H1 (cell line): ENCODE measurements at regions not wholly inside any gene's neighbourhood (a gene's known extent, or its start where the extent isn't known, plus 50 kb on each side); places are given as distances from the start of the nearest gene placed in this dataset.

ENCODE experiments used
- CTCF ChIA-PET: fragments of 300-600 bp; sonication (Branson Sonifier 250); formaldehyde crosslinking; loops from one replicate; lab custom pipeline; 2021; ENCODE audit not compliant: partially characterized antibody; lab: Charles Lee
- POLR2A ChIA-PET: fragments of 300-600 bp; sonication (Branson Sonifier 250); formaldehyde crosslinking; loops from one replicate; lab custom pipeline; 2021; ENCODE audit warnings: inconsistent platforms; ENCODE audit not compliant: partially characterized antibody; lab: Charles Lee
- DNase-seq, 2 experiments: peaks; one replicate each; pipeline versions ENCODE4 v3.0.0 to v3.0.0-alpha.2; 2010 to 2022; ENCODE audit warnings: low spot score in 2 of 2, low read depth in 1 of 2, mixed read lengths in 1 of 2
- FAIRE-seq: peaks from 2 replicates; lab custom pipeline; 2011; peaks lifted over from hg19 to GRCh38; lab: Jason Lieb, UNC
- H2AFZ ChIP-seq: 2 replicates; pipeline ENCODE4 v1.8.1; 2012; ENCODE audit warnings: low read length, inconsistent platforms
- H2AK5ac ChIP-seq: 2 replicates; pipeline ENCODE4 v1.6.1; 2013; ENCODE audit warnings: low read depth, low read length
- H2BK120ac ChIP-seq: replicated peaks from 2 replicates; pipeline ENCODE3; 2013; ENCODE audit warnings: low read depth, low read length, inconsistent platforms
- H2BK12ac ChIP-seq: 2 replicates; pipeline ENCODE4 v1.6.1; 2013; ENCODE audit warnings: low read depth, low read length
- H2BK15ac ChIP-seq: 2 replicates; pipeline ENCODE4 v1.6.1; 2013; ENCODE audit warnings: low read length
- H2BK20ac ChIP-seq: 2 replicates; pipeline ENCODE4 v1.6.1; 2013; ENCODE audit warnings: low read length
- H2BK5ac ChIP-seq: 2 replicates; pipeline ENCODE4 v1.6.1; 2013; ENCODE audit warnings: low read depth, low read length
- H3K14ac ChIP-seq: 2 replicates; pipeline ENCODE4 v1.6.1; 2013; ENCODE audit warnings: inconsistent platforms; ENCODE audit not compliant: insufficient read length
- H3K18ac ChIP-seq: 2 replicates; pipeline ENCODE4 v1.6.1; 2013; ENCODE audit warnings: low read length; ENCODE audit errors: extremely low read depth
- H3K23ac ChIP-seq: 2 replicates; pipeline ENCODE4 v1.6.1; 2013; ENCODE audit warnings: inconsistent platforms; ENCODE audit not compliant: insufficient read length
- H3K23me2 ChIP-seq: 2 replicates; pipeline ENCODE4 v1.6.1; 2013; ENCODE audit warnings: low read depth, low read length
- H3K27ac ChIP-seq: 2 replicates; pipeline ENCODE4 v1.6.1; 2011; ENCODE audit warnings: low read depth, low read length, inconsistent platforms
- H3K27me3 ChIP-seq, 4 experiments: replicated peaks in 1 of 4; 1 replicate in 1 of 4; 2 replicates in 3 of 4; pipeline versions ENCODE4 v1.6.1 to v1.8.1; 2011 to 2013; ENCODE audit warnings: low read length in 3 of 4, mild to moderate bottlenecking in 3 of 4, inconsistent platforms in 2 of 4, mixed read lengths in 2 of 4, moderate library complexity in 1 of 4; ENCODE audit not compliant: control insufficient read depth in 3 of 4, insufficient read depth in 3 of 4; ENCODE audit errors: extremely low read depth in 1 of 4
- H3K36me3 ChIP-seq, 4 experiments: 2 replicates each; pipeline versions ENCODE4 v1.6.1 to v1.8.1; 2011 to 2013; ENCODE audit warnings: mild to moderate bottlenecking in 4 of 4, low read length in 3 of 4, moderate library complexity in 2 of 4, control low read depth in 1 of 4, inconsistent platforms in 1 of 4; ENCODE audit not compliant: insufficient read depth in 4 of 4, control insufficient read depth in 2 of 4
- H3K4ac ChIP-seq: replicated peaks from 2 replicates; pipeline ENCODE3; 2013; ENCODE audit warnings: low read length, low read depth, mixed read lengths, inconsistent platforms; ENCODE audit not compliant: insufficient read length
- H3K4me1 ChIP-seq, 4 experiments: replicated peaks in 1 of 4; 1 replicate in 1 of 4; 2 replicates in 3 of 4; pipeline versions ENCODE4 v1.6.1 to v1.8.1; 2011 to 2013; ENCODE audit warnings: low read length in 3 of 4, inconsistent platforms in 2 of 4, mixed read lengths in 1 of 4; ENCODE audit not compliant: insufficient read depth in 4 of 4, control insufficient read depth in 3 of 4
- H3K4me2 ChIP-seq, 2 experiments: 2 replicates each; pipeline versions ENCODE4 v1.6.1 to v1.8.1; 2011 to 2013; ENCODE audit warnings: low read depth in 2 of 2, low read length in 2 of 2, control low read depth in 1 of 2, inconsistent platforms in 1 of 2, mild to moderate bottlenecking in 1 of 2; ENCODE audit not compliant: insufficient read depth in 1 of 2
- H3K4me3 ChIP-seq, 4 experiments: fragments of 200-600, 300-600 bp in 1 of 4; sonication (generic), shearing (Covaris generic), sonication (Bioruptor Twin) in 1 of 4; 2 replicates each; pipeline versions ENCODE4 v1.5.1 to v1.8.1; 2011 to 2016; ENCODE audit warnings: low read length in 4 of 4, low read depth in 3 of 4, control low read depth in 2 of 4, inconsistent platforms in 2 of 4, mild to moderate bottlenecking in 2 of 4, mixed read lengths in 1 of 4, moderate library complexity in 1 of 4; ENCODE audit not compliant: insufficient read depth in 2 of 4; ENCODE audit errors: extremely low read depth in 1 of 4
- H3K56ac ChIP-seq: replicated peaks from 2 replicates; pipeline ENCODE3; 2013; ENCODE audit warnings: low read depth, mild to moderate bottlenecking, mixed read lengths, low read length, inconsistent platforms; ENCODE audit not compliant: insufficient read length
- H3K79me1 ChIP-seq: 2 replicates; pipeline ENCODE4 v1.6.1; 2013; ENCODE audit warnings: low read depth, low read length, control low read depth
- H3K79me2 ChIP-seq, 2 experiments: 2 replicates each; pipeline versions ENCODE4 v1.6.1 to v1.8.1; 2012 to 2013; ENCODE audit warnings: low read length in 2 of 2, mild to moderate bottlenecking in 2 of 2, inconsistent platforms in 1 of 2; ENCODE audit not compliant: insufficient read depth in 2 of 2, control insufficient read depth in 1 of 2
- H3K9ac ChIP-seq, 4 experiments: replicated peaks in 1 of 4; 1 replicate in 1 of 4; 2 replicates in 3 of 4; pipeline versions ENCODE4 v1.6.1 to v1.8.1; 2011 to 2013; ENCODE audit warnings: low read depth in 3 of 4, low read length in 3 of 4, control low read depth in 2 of 4, mild to moderate bottlenecking in 2 of 4, moderate library complexity in 2 of 4, inconsistent platforms in 1 of 4; ENCODE audit errors: extremely low read depth in 1 of 4
- H3K9me3 ChIP-seq, 2 experiments: 2 replicates each; pipeline versions ENCODE4 v1.6.1 to v1.8.1; 2012 to 2013; ENCODE audit warnings: mild to moderate bottlenecking in 2 of 2, moderate library complexity in 2 of 2, control low read depth in 1 of 2, inconsistent platforms in 1 of 2, low read depth in 1 of 2, low read length in 1 of 2, mixed read lengths in 1 of 2; ENCODE audit not compliant: insufficient read depth in 2 of 2
- H4K20me1 ChIP-seq, 2 experiments: replicated peaks in 1 of 2; 2 replicates each; pipeline versions ENCODE3 to v1.8.1; 2011 to 2013; ENCODE audit warnings: inconsistent platforms in 2 of 2, low read length in 2 of 2, mild to moderate bottlenecking in 1 of 2; ENCODE audit not compliant: insufficient read depth in 2 of 2, control insufficient read depth in 1 of 2
- H4K5ac ChIP-seq: 2 replicates; pipeline ENCODE4 v1.6.1; 2013; ENCODE audit warnings: low read length, low read depth, mixed read lengths, inconsistent platforms; ENCODE audit not compliant: insufficient read length
- H4K8ac ChIP-seq: 2 replicates; pipeline ENCODE4 v1.8.0; 2013; ENCODE audit warnings: mild to moderate bottlenecking, moderate library complexity, low read length, inconsistent platforms; ENCODE audit not compliant: insufficient read depth; ENCODE audit errors: extremely low read depth
- H4K91ac ChIP-seq: replicated peaks from 2 replicates; pipeline ENCODE3; 2013; ENCODE audit warnings: low read length, mixed read lengths, inconsistent platforms; ENCODE audit not compliant: insufficient read length
- BCL11A ChIP-seq, 2 experiments: IDR thresholded peaks; one replicate each; pipeline ENCODE4 v1.6.1; 2011; ENCODE audit warnings: low read depth in 2 of 2, low read length in 2 of 2, mild to moderate bottlenecking in 2 of 2
- CEBPB ChIP-seq: IDR thresholded peaks from 2 replicates; pipeline ENCODE4 v1.6.1; 2012; ENCODE audit warnings: low read depth, low read length
- CTBP2 ChIP-seq: IDR thresholded peaks from 2 replicates; pipeline ENCODE4 v1.7.0; 2011; ENCODE audit warnings: borderline replicate concordance, mild to moderate bottlenecking, moderate library complexity, mixed read lengths, low read length; ENCODE audit not compliant: insufficient read depth, insufficient read length
- GABPA ChIP-seq: IDR thresholded peaks from 2 replicates; pipeline ENCODE4 v1.6.1; 2011; ENCODE audit warnings: mild to moderate bottlenecking, low read length, moderate library complexity, borderline replicate concordance; ENCODE audit not compliant: insufficient read depth
- HDAC2 ChIP-seq, 2 experiments: fragments of 300-600 bp in 1 of 2; sonication (generic) in 1 of 2; IDR thresholded peaks; 2 replicates each; pipeline ENCODE4 v1.6.1; 2011 to 2012; ENCODE audit warnings: low read depth in 2 of 2, low read length in 2 of 2, mild to moderate bottlenecking in 2 of 2, moderate library complexity in 2 of 2, borderline replicate concordance in 1 of 2, inconsistent platforms in 1 of 2
- KDM4A ChIP-seq: IDR thresholded peaks from one replicate; pipeline ENCODE4 v1.7.1; 2012; ENCODE audit warnings: low read depth, mild to moderate bottlenecking, moderate library complexity, low read length, inconsistent platforms; ENCODE audit not compliant: severe bottlenecking
- POLR2A ChIP-seq, 2 experiments: IDR thresholded peaks; 1 replicate in 1 of 2; 2 replicates in 1 of 2; pipeline ENCODE4 v1.6.1; 2011; ENCODE audit warnings: low read depth in 2 of 2, low read length in 2 of 2, mild to moderate bottlenecking in 2 of 2; ENCODE audit errors: control extremely low read depth in 1 of 2
- POU5F1 ChIP-seq: IDR thresholded peaks from 2 replicates; pipeline ENCODE4 v1.6.1; 2011; ENCODE audit warnings: low read depth, mild to moderate bottlenecking, low read length, moderate library complexity
- RAD21 ChIP-seq, 2 experiments: IDR thresholded peaks in 1 of 2; conservative IDR thresholded peaks in 1 of 2; 2 replicates each; pipeline ENCODE4 v1.6.1; 2011; ENCODE audit warnings: low read depth in 2 of 2, low read length in 2 of 2, improper control_type of control experiment in 1 of 2, inconsistent platforms in 1 of 2, mild to moderate bottlenecking in 1 of 2, moderate library complexity in 1 of 2
- SIRT6 ChIP-seq: IDR thresholded peaks from one replicate; pipeline ENCODE4 v1.7.1; 2012; ENCODE audit warnings: low read length, inconsistent platforms
- SIX5 ChIP-seq: IDR thresholded peaks from 2 replicates; pipeline ENCODE4 v1.6.1; 2011; ENCODE audit warnings: mild to moderate bottlenecking, low read depth, low read length
- ZNF274 ChIP-seq: IDR thresholded peaks from 2 replicates; pipeline ENCODE4 v1.7.0; 2012; ENCODE audit warnings: low read length, borderline replicate concordance; ENCODE audit errors: extremely low read depth
- WGBS, 2 experiments: shearing (Covaris generic) in 1 of 2; methylation state at CpG; one replicate each; pipeline versions ENCODE4 v1.1.6 to v1.1.7; 2013 to 2015; ENCODE audit warnings: low lambda C conversion rate in 2 of 2, mixed read lengths in 2 of 2, inconsistent platforms in 1 of 2, low coverage in 1 of 2, missing lambda C conversion rate in 1 of 2; ENCODE audit not compliant: insufficient replicate concordance in 2 of 2, insufficient coverage in 1 of 2, insufficient read length in 1 of 2; ENCODE audit errors: extremely low coverage in 1 of 2, missing lambda C conversion rate in 1 of 2; 5-methylcytosine and 5-hydroxymethylcytosine counted together
- TF ChIP-seq, protein P1 (sequence below): IDR thresholded peaks from 2 replicates; pipeline ENCODE4 v1.6.1; 2012; ENCODE audit warnings: low read length, inconsistent platforms

DNA sequence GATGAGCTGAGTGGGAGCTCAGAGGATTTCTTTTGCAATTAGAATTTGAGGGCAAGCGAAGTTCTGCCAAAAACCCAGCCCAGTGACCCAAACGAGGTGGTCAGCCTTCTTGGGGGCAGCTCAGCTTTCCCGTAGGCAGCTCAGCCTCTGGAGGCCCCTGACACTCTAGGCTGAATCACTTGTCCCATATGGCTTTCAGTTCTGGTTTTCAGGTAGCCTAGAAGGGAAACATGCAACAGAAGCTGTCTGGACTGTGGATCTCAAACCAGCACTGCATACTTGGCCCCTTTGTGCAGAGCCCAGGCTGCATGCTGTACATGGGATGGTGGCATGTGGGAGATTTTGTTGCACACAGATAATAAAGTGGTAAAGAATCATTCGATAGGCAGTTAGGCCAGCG, 322.8 kb downstream of the ANKRD30A start:
- H2AK5ac ChIP-seq, result no peak overlapping the region

More for the DNA sequence above, 322.8 kb downstream of the ANKRD30A start:
- Histone ChIP-seq H3K36me3 (no peaks in the 10 kb centered on the region; a peak in 1 of 8 replicates), H2AFZ (no peak overlapping the region), H4K91ac (no peak overlapping the region), H3K23ac (no peak overlapping the region), H3K79me2 (no peaks in the 10 kb centered on the region), H2BK5ac (no peak overlapping the region), H4K5ac (no peak overlapping the region), H3K9me3 (peaks cover 69 to 85% of the 10 kb centered on the region in 2 experiments), H3K4me3 (no peak overlapping the region), H3K18ac (no peak overlapping the region), H3K27me3 (no peaks in the 10 kb centered on the region), H3K79me1 (no peaks in the 10 kb centered on the region), H2BK12ac (no peak overlapping the region), H2BK20ac (no peak overlapping the region), H3K56ac (no peak overlapping the region), H3K4ac (no peak overlapping the region), H3K27ac (no peak overlapping the region), H3K4me2 (no peak overlapping the region), H3K14ac (no peak overlapping the region), H3K9ac (no peak overlapping the region), H3K23me2 (no peaks in the 10 kb centered on the region), H2BK120ac (no peak overlapping the region), H3K4me1 (no peaks in the 10 kb centered on the region), H4K8ac (no peak overlapping the region), H4K20me1 (no peaks in the 10 kb centered on the region), H2BK15ac (no peak overlapping the region)
- no peak for TF ChIP-seq SIRT6
- no peak for TF ChIP-seq CEBPB
- TF ChIP-seq SIX5, result no peak
- no peak for TF ChIP-seq POLR2A (IDR thresholded peaks at IDR 0.05; ENCODE audit: control extremely low read depth in 1 of 2, low read depth in 2 of 2, low read length in 2 of 2)
- no peak for TF ChIP-seq ZNF274
- no peak for TF ChIP-seq BCL11A (IDR thresholded peaks at IDR 0.05; ENCODE audit: low read depth in 2 of 2, low read length in 2 of 2)
- TF ChIP-seq HDAC2 (IDR thresholded peaks at IDR 0.05; ENCODE audit: borderline replicate concordance in 1 of 2, low read depth in 2 of 2, low read length in 2 of 2), result no peak
- no peak for TF ChIP-seq POU5F1
- TF ChIP-seq GABPA, result no peak
- TF ChIP-seq CTBP2, result no peak
- TF ChIP-seq, protein P1, sequence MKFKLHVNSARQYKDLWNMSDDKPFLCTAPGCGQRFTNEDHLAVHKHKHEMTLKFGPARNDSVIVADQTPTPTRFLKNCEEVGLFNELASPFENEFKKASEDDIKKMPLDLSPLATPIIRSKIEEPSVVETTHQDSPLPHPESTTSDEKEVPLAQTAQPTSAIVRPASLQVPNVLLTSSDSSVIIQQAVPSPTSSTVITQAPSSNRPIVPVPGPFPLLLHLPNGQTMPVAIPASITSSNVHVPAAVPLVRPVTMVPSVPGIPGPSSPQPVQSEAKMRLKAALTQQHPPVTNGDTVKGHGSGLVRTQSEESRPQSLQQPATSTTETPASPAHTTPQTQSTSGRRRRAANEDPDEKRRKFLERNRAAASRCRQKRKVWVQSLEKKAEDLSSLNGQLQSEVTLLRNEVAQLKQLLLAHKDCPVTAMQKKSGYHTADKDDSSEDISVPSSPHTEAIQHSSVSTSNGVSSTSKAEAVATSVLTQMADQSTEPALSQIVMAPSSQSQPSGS, result no peak
- no peak for TF ChIP-seq KDM4A
- TF ChIP-seq RAD21 (IDR thresholded peaks at IDR 0.05 in 1 of 2, conservative IDR thresholded peaks at IDR 0.05 in 1 of 2; ENCODE audit: low read depth in 2 of 2, low read length in 2 of 2), result no peak
- POLR2A ChIA-PET, result no interaction called here
- DNase-seq, result no peak
- WGBS, 2 experiments, result 77% methylated on average over 5 of the region's 5 CpGs; no CpG with 5 or more reads in 1 of the 2 experiments
- CTCF ChIA-PET, result no interaction called here
- FAIRE-seq, result no peak
